Stimulated activated CD4-positive, alpha-beta T cell treated with anti-CD3 and anti-CD28 coated beads, Interleukin-2, amount 100 ng/mL, for 48 hours (primary cell): ENCODE measurements at regions not wholly inside any gene's neighbourhood (a gene's known extent, or its start where the extent isn't known, plus 50 kb on each side); places are given as distances from the start of the nearest gene placed in this dataset.

Experiments used
- DNase-seq, 2 donors: peaks; one replicate each; pipeline ENCODE4 v3.0.0-alpha.2; 2020

DNA sequence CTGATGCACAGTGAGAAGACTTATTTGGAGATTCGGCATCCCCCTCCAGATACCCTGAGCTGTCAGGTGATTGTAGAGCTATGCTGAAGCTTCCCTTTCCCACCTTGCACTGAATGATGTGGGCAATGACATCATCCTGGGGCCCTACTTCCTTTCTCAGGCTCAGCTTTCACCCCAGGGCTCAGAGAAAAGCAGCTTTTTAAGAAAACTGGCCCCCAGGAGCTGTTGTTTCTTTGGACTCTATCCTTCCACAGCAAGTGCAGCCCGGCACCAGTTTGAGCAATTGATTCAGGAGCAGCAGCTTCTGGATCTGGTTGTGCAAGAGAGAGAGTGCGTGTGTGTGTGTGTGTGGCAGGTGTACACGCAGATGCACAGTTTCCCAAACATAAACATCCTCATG lies 251.3 kb downstream of the ANAPC1 start:
- DNase-seq = no peak

- no peak for DNase-seq
Measured at GRCh38 chr2:111633189-111633588, 250.8 kb downstream of the ANAPC1 start.

GRCh38 chr2:111633643-111634042 lies 250.3 kb downstream of the ANAPC1 start:
- DNase-seq = no peak

- no peak for DNase-seq
Measured at GRCh38 chr2:111634050-111634794, 249.8 kb downstream of the ANAPC1 start.

DNA sequence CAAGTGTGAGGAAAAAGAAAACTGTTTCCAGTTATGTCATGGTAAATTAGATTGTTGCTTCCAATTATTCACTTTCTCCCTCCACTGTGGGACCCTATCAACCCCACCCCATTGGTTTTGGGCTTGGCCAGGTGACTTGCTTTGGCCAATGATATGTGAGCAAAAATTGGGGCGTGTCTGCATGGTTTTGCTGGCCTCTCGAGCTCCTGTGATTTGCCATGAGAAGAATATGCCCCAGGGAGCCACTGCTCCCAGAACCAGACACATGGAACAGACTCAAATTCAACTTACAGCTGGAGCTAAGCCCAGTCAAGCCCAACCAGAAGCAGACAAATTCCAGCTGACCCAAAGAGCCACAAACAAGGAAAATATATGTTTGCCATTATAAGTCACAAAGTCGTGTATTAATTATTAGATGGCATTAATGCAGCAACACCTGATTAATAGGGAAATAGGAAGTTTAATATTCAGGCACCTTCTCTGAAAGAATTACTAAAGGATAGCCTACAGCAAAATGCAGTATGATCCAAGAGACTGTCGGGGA lies 248.9 kb downstream of the ANAPC1 start:
- no peak for DNase-seq

DNA sequence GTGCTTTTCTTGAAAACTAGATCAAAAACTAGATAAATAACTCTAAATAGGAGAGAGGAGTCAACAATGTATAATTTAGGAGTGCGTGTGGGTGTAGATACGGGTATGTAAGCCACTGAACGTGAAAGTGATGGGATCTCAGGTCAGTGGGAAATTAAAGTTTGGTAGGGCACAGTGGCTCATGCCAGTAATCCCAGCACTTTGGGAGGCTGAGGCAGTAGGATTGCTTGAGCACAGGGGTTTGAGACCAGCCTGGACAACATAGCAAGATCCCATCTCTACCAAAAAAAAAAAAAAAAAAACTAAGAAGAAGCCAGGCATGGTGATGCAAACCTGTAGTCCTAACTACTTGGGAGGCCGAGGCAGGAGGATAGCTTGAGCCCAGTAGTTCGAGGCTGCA lies 247.1 kb downstream of the ANAPC1 start:
- DNase-seq = no peak

DNA sequence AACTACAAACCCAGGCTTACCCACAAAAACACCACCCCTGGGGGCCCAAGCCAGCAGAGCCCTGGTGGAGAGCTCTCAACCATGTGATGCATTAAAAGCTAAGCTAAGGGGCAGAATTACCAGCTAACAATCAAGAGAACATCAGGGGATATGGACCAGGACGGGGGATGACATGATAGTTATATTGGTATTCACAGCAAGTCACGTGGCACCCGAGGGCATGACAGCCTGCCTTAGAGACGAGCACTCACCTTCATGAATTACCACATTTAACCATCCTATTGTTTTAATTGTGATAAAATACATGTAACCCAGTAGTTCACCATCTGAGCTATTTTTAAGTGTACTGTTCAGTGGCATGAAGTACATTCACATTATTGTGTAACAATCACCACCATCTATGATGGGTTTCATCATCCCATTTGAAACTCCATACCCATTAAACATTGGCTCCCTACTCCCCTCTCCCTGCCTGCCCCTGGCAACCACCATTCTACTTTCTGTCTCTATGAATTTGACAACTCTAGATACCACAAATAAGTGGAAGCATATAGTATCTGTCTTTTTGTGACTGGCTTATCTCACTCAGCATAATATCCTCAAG lies 245.6 kb downstream of the ANAPC1 start:
- DNase-seq = no peak

DNA sequence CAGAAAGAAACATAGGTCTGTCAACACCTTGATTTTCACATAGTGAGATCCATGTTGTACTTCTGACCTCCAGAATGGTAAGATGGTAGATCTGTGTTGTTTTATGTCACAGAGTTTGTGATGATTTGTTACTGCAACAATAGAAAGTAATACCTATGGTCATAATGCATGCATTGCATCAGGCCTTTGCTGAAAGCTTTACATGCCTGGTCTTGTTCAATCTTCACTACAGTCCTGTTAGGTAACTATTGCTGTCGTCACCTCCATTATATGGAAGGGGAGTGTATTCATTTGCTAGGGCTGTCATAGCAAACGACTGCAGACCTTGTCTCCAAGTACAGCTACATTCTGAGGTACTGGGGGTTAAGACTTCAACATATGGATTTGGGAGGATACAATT lies 243.5 kb downstream of the ANAPC1 start:
- no peak for DNase-seq

- no peak for DNase-seq
Measured at GRCh38 chr2:111642586-111643327, 241.2 kb downstream of the ANAPC1 start.

DNA sequence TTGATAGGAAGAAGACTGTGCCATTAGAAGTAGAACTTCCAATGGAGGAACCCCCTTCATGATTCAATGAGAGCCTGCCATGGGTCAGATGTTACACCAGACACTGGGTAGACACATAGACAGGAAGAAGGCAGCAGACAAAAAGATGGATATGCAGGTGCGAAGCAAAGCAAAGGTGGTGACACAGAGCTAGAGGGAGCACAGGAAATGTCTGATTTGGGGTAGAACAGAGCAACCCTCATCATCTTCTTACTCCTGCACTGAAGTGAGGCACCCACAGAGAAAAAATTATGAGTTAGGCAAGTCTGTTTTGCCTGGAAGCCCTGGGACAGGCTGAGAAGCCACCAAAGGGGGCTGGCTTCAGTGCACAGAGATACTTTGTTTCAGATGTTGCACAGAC lies 240.2 kb downstream of the ANAPC1 start:
- DNase-seq = no peak

- DNase-seq = no peak
Measured at GRCh38 chr2:111647359-111647758, 236.6 kb downstream of the ANAPC1 start.

DNA sequence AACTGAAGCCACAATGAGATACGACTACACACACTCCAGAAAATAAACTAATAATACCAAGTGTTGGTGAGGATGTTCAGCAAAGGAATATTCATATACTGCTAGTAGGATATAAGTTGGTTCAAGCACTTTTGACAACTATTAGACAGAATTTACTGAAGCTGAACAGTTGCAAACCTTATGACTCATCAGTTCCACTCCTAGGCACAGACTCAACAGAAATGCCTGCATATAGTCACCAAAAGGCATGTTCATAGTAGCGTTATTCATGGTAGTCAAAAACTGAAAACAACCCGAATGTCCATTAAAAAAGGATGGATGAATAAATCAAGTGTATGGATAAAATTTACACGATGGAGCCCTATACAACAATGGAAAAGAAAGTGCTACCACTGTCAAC lies 232.0 kb downstream of the ANAPC1 start:
- DNase-seq = no peak

DNA sequence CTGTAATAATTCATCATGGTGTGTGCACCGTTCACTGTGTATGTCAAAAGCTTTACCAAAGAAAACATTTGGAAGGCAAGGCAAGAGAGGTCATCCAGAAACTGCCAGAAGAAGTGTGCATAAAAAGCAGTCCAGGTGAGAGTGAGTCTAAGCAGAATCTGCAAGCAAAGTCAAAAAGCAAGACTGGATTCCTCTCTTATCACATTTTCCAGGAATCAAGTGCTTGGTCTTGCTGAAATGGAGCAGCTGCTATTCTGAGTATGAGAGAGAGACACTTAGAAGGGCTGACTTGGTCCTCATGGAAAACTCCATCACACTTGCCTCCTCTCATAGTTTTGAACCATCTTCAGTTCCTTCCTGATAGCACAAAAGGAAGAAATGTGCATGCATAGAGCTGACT lies 231.3 kb downstream of the ANAPC1 start:
- no peak for DNase-seq

DNA sequence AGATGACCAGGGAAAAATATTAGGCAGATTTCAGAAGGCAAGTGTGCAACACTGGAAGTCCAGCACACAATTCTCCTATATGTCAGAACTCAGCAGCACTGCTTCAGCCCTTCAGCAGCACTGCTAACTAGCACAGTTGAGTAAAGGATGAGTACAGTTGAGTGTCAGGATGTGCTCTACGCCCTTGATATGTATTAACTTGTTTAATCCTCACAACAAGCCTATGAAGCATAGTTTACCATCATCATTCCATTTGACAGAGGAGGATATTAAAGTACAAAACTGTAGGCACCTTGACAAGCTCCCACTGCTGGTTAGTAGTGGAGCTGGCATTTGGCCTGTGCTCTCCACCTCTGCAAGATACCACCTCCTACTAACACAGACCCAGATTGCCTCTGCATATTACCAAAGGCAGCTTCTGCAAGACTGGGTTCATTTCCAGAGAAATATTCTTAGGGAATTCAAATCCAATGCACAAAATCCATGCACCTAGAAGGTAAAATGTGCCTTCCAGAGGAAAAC lies 230.8 kb downstream of the ANAPC1 start:
- no peak for DNase-seq

- DNase-seq = no peak
Measured at GRCh38 chr2:111653913-111654312, 230.1 kb downstream of the ANAPC1 start.

DNA sequence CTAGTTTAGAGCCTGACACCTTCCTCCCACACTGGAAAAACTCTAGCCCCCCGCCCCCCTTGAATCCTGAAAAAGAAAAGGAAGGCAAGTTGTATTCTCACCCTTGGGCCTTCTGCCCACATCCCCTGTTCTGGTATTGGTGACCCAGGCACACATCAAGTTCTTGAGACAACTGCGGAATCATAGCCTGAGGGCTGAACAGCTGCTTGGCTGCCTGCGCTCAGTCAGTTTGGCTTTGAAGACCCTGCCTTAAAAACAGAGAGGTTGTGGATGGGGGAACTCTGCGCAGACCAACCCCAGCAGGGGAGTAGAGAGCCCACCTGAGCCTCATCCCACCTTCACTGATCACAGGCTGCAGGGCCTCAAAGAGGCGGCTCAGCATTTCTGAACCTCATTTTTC lies 229.2 kb downstream of the ANAPC1 start:
- no peak for DNase-seq

- DNase-seq = no peak
Measured at GRCh38 chr2:111656436-111656835, 227.6 kb downstream of the ANAPC1 start.

GRCh38 chr2:111656894-111657293 lies 227.1 kb downstream of the ANAPC1 start:
- DNase-seq = no peak

GRCh38 chr2:111657351-111657975 lies 226.5 kb downstream of the ANAPC1 start:
- no peak for DNase-seq

GRCh38 chr2:111659361-111660333 lies 224.3 kb downstream of the ANAPC1 start:
- no peak for DNase-seq

DNA sequence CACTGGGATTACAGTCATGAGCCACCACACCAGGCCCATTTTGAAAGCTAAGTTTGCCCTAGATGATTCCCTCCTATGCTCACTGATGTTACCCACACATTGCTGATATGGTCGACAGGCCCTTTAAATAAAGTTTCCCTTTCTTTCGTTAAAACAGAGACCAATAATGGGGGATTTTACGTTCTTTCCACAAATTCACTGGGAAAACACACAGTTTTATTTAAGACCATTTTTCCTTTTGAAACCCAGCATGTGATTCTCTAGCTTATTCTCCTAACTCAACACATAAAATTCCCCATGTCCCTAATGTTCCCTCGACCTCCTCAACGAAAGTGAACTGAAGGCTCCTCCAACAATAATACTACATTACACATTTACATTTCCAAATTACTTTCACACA lies 223.2 kb downstream of the ANAPC1 start:
- no peak for DNase-seq
